ENCODE measurements at regions not wholly inside any gene's neighbourhood (a gene's known extent, or its start where the extent isn't known, plus 50 kb on each side); places are given as distances from the start of the nearest gene placed in this dataset.
"Not testable (repeated sequence)": the region's sequence is repeated elsewhere in the genome, so short reads cannot be mapped to it uniquely, and the experiment has no call there.

- DNase-seq = no peak
Measured at GRCh38 chr4:181007751-181008150, 1235.5 kb upstream of the TENM3 start.

GRCh38 chr4:181008164-181008563, 1235.0 kb upstream of the TENM3 start:
- no peak for DNase-seq

GRCh38 chr4:181013162-181013561, 1230.0 kb upstream of the TENM3 start:
- DNase-seq = no peak

- DNase-seq = no peak
Measured at GRCh38 chr4:181017038-181017437, 1226.2 kb upstream of the TENM3 start.

GRCh38 chr4:181018472-181018871, 1224.7 kb upstream of the TENM3 start:
- no peak for DNase-seq

GRCh38 chr4:181018913-181019312, 1224.3 kb upstream of the TENM3 start:
- no peak for DNase-seq

- no peak for DNase-seq
Measured at GRCh38 chr4:181020456-181020855, 1222.7 kb upstream of the TENM3 start.

GRCh38 chr4:181021213-181021612, 1222.0 kb upstream of the TENM3 start:
- no peak for DNase-seq

GRCh38 chr4:181030135-181030921, 1212.9 kb upstream of the TENM3 start:
- not testable (repeated sequence) for DNase-seq

- DNase-seq = no peak
Measured at GRCh38 chr4:181030961-181031360, 1212.2 kb upstream of the TENM3 start.

GRCh38 chr4:181043486-181043885, 1199.7 kb upstream of the TENM3 start:
- no peak for DNase-seq

- no peak for DNase-seq
Measured at GRCh38 chr4:181046809-181047208, 1196.4 kb upstream of the TENM3 start.

- DNase-seq = no peak
Measured at GRCh38 chr4:181051931-181052330, 1191.3 kb upstream of the TENM3 start.

- DNase-seq = no peak
Measured at GRCh38 chr4:181061787-181062186, 1181.4 kb upstream of the TENM3 start.

GRCh38 chr4:181063212-181063611, 1180.0 kb upstream of the TENM3 start:
- no peak for DNase-seq

- DNase-seq = no peak
Measured at GRCh38 chr4:181077341-181077740, 1165.9 kb upstream of the TENM3 start.

GRCh38 chr4:181078196-181078595, 1165.0 kb upstream of the TENM3 start:
- DNase-seq = no peak

GRCh38 chr4:181083757-181084361, 1159.3 kb upstream of the TENM3 start:
- DNase-seq = no peak

- no peak for DNase-seq
Measured at GRCh38 chr4:181085557-181085956, 1157.6 kb upstream of the TENM3 start.

- DNase-seq = no peak
Measured at GRCh38 chr4:181105487-181105886, 1137.7 kb upstream of the TENM3 start.

GRCh38 chr4:181106398-181106797, 1136.8 kb upstream of the TENM3 start:
- DNase-seq = no peak

- DNase-seq = no peak
Measured at GRCh38 chr4:181108237-181108636, 1135.0 kb upstream of the TENM3 start.

GRCh38 chr4:181119186-181119585, 1124.0 kb upstream of the TENM3 start:
- no peak for DNase-seq

GRCh38 chr4:181121733-181122132, 1121.5 kb upstream of the TENM3 start:
- no peak for DNase-seq

- DNase-seq = no peak
Measured at GRCh38 chr4:181127171-181127570, 1116.0 kb upstream of the TENM3 start.

All from activated effector memory CD4-positive, alpha-beta T cell treated with Interleukin-2 at 50 U/mL for 16 hours (primary cell).